Pancreas (tissue), 10 donors: ENCODE measurements at regions not wholly inside any gene's neighbourhood (a gene's known extent, or its start where the extent isn't known, plus 50 kb on each side); places are given as distances from the start of the nearest gene placed in this dataset.

ENCODE experiments used
- ATAC-seq, 4 donors: fragments of 200-7000 bp; cut with Tn5 transposase; one replicate each; pipeline versions ENCODE4 v1.8.0 to v1.9.1; 2020; ENCODE audit warnings: mild to moderate bottlenecking in 4 of 4, moderate library complexity in 4 of 4
- DNase-seq, 6 donors: peaks; one replicate each; pipeline ENCODE4 v3.0.0-alpha.2; 2020
- FAIRE-seq: peaks from 2 replicates; lab custom pipeline; 2012; peaks lifted over from hg19 to GRCh38; lab: Jason Lieb, UNC
- H3K27ac ChIP-seq, 4 donors: fragments of 200-600 bp; sonication (generic); 1 replicate in 3 of 4; 2 replicates in 1 of 4; pipeline versions ENCODE4 v1.5.0 to v1.8.0; 2020
- H3K27me3 ChIP-seq, 4 donors: fragments of 200-600 bp; one replicate each; pipeline ENCODE4 v1.8.0; 2021
- H3K36me3 ChIP-seq, 3 donors: fragments of 200-600 bp; sonication (generic) in 1 of 3; one replicate each; pipeline versions ENCODE4 v1.5.0 to v1.8.0; 2020 to 2021
- H3K4me1 ChIP-seq, 3 donors: fragments of 200-600 bp; one replicate each; pipeline ENCODE4 v1.8.0; 2021
- H3K4me3 ChIP-seq, 4 donors: fragments of 200-600 bp; sonication (generic) in 2 of 4; one replicate each; pipeline versions ENCODE4 v1.5.0 to v1.8.0; 2020 to 2021
- H3K9me3 ChIP-seq, 4 donors: fragments of 200-600 bp; one replicate each; pipeline ENCODE4 v1.8.0; 2021
- CTCF ChIP-seq, 4 donors: fragments of 200-600 bp; sonication (generic) in 3 of 4; IDR thresholded peaks; one replicate each; pipeline versions ENCODE4 v1.5.0 to v1.8.0; 2021; ENCODE audit warnings: antibody characterized with exemption in 4 of 4
- WGBS, 2 donors: extraction: QIAGEN DNeasy Blood & Tissue Kit; methylation state at CpG; one replicate each; pipeline ENCODE4 v1.1.7; 2013; 5-methylcytosine and 5-hydroxymethylcytosine counted together
- intact Hi-C, 3 donors: fragments of 100-400 bp; cut with DNase I; formaldehyde crosslinking; loops; one replicate each; pipeline versions ENCODE4 v1.11.1 to v1.14.2; 2022
- donor health status: healthy with polysubstance abuse.
- donor health status: DM: no; HTN: no; CAD: no; lungs with moderate emphysema.
- donor health status: DM: no; HTN: no; CAD: no.
- donor health status: control.
- donor health status: control.
- donor health status: Bipolar disorder and iron deficiency.
- donor health status: DM: yes; HTN: yes; CAD: no.
- donor health status: DM: no; HTN: no; CAD: no.
- donor health status: DM: no; HTN: no; CAD: no.
- donor health status: DM: yes; HTN: yes; CAD: no.

DNA sequence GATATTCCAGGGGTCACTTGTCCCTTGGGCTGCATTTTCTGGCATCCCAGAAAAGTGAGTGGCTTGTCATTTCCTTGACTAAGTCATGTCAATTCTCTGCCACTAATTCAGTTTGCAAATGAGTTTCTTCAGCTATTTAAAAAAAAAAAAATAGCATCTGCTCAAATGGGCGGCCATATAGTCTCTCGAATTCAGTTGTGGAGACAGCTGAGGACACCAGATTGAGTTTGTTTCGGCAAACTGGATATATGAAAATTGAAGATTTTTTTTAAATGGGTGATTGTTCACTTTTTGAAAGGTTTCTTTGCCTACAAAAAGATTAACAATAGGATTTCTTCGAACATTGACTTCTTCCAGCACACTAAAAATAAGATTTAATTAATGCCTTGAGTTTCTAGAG is 96.3 kb upstream of the TIAM2 start:
- Histone ChIP-seq H3K36me3 (no peaks in the 10 kb centered on the region), H3K9me3 (no peaks in the 10 kb centered on the region), H3K4me1 (no peaks in the 10 kb centered on the region), H3K27me3 (no peaks in the 10 kb centered on the region), H3K27ac (no peak overlapping the region), H3K4me3 (no peak overlapping the region)
- no peak for DNase-seq
- ATAC-seq: no peak
- no peak for FAIRE-seq
- WGBS, 2 donors: 96 to 98% methylated on average over 4 of the region's 4 CpGs
- intact Hi-C loops: no loop called here
- TF ChIP-seq CTCF (IDR thresholded peaks at IDR 0.05): no peak

- 78 to 84% methylated on average over 10 of the region's 10 CpGs for WGBS, 2 donors
- intact Hi-C loops: no loop called here
- H3K9me3 ChIP-seq: no peaks in the 10 kb centered on the region
- ATAC-seq: no peak
- TF ChIP-seq CTCF (IDR thresholded peaks at IDR 0.05): no peak
- no peak for FAIRE-seq
- no peak for DNase-seq
- no peaks in the 10 kb centered on the region for H3K4me1 ChIP-seq
- no peaks in the 10 kb centered on the region for H3K36me3 ChIP-seq
- no peak overlapping the region for H3K4me3 ChIP-seq
- no peak overlapping the region for H3K27ac ChIP-seq
- no peaks in the 10 kb centered on the region for H3K27me3 ChIP-seq
Observed at GRCh38 chr6:154899824-154900463, 95.2 kb upstream of the TIAM2 start.

DNA sequence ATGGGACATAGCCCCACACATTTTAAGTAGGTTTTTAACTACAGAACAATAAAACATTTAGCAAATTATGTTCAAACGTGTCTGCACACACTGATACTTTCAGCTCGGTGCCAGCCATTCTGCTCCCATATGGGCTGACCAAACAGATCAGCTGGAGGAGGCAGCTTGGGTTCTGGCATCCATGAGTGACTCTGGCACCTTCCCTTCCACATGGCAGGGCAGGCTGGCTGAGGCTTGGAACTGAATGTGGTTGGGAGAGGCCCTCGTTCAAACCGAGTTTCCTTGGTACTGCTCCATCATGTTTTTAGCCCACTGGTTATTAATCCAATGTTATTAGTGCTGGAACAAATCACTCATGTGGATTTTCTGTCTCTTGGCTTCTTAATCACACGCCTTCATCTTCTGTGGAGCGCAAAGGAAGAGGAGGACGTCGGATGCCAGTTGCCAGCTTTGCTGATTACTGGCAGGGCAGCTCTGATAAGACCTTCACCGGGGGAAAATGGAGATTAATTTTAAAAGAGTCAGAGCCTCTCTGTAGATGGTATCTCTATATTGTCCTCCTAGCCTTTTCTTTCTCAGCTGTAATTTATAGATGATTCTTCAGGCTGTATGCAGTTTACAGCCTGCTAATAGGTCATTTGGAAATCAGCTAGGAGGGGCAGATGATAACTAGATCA is 93.1 kb upstream of the TIAM2 start:
- Histone ChIP-seq H3K4me1 (no peaks in the 10 kb centered on the region), H3K9me3 (no peaks in the 10 kb centered on the region), H3K36me3 (no peaks in the 10 kb centered on the region), H3K27me3 (no peaks in the 10 kb centered on the region), H3K4me3 (no peak overlapping the region), H3K27ac (no peak overlapping the region)
- 72 to 81% methylated on average over 9 of the region's 9 CpGs for WGBS, 2 donors
- intact Hi-C loops: no loop called here
- DNase-seq: no peak
- ATAC-seq: no peak
- no peak for FAIRE-seq
- no peak for TF ChIP-seq CTCF (IDR thresholded peaks at IDR 0.05)

- intact Hi-C loops: no loop called here
- 57 to 58% methylated on average over 3 of the region's 3 CpGs for WGBS, 2 donors
- no peak for FAIRE-seq
- no peak for ATAC-seq
- DNase-seq: no peak
- Histone ChIP-seq H3K36me3 (no peaks in the 10 kb centered on the region), H3K27ac (no peak overlapping the region), H3K9me3 (no peaks in the 10 kb centered on the region), H3K27me3 (no peaks in the 10 kb centered on the region), H3K4me3 (no peak overlapping the region), H3K4me1 (no peaks in the 10 kb centered on the region)
- no peak for TF ChIP-seq CTCF (IDR thresholded peaks at IDR 0.05)
Observed at GRCh38 chr6:154907291-154907690, 87.8 kb upstream of the TIAM2 start.

- H3K9me3 ChIP-seq: no peaks in the 10 kb centered on the region
- intact Hi-C loops: no loop called here
- H3K36me3 ChIP-seq: no peaks in the 10 kb centered on the region
- H3K4me1 ChIP-seq: no peaks in the 10 kb centered on the region
- no peak for TF ChIP-seq CTCF (IDR thresholded peaks at IDR 0.05)
- no peaks in the 10 kb centered on the region for H3K27me3 ChIP-seq
- no peak for ATAC-seq
- FAIRE-seq: no peak
- H3K27ac ChIP-seq: no peak overlapping the region
- no peak for DNase-seq
- H3K4me3 ChIP-seq: no peak overlapping the region
Observed at GRCh38 chr6:154908723-154909122, 86.4 kb upstream of the TIAM2 start.
